ENCODE measurements at regions not wholly inside any gene's neighbourhood (a gene's known extent, or its start where the extent isn't known, plus 50 kb on each side); places are given as distances from the start of the nearest gene placed in this dataset.

GRCh38 chr14:93870377-93870776, 56.8 kb upstream of the FAM181A start:
- Histone ChIP-seq H3K27ac (ENCODE audit: low read depth) (no peak overlapping the region), H3K4me3 (ENCODE audit: low read depth, low read length) (no peak overlapping the region), H3K36me3 (ENCODE audit: insufficient read depth) (no peaks in the 10 kb centered on the region), H3K4me1 (ENCODE audit: insufficient read depth) (no peaks in the 10 kb centered on the region)
- WGBS, result 89% methylated on average over 9 of the region's 9 CpGs
- no peak for DNase-seq (ENCODE audit: extremely low spot score)

GRCh38 chr14:93869427-93869826, 57.7 kb upstream of the FAM181A start:
- no peaks in the 10 kb centered on the region for H3K36me3 ChIP-seq (ENCODE audit: insufficient read depth)
- DNase-seq (ENCODE audit: extremely low spot score), result no peak
- WGBS, result 51% methylated on average over 2 of the region's 2 CpGs
- no peak overlapping the region for H3K4me3 ChIP-seq (ENCODE audit: low read depth, low read length)
- no peaks in the 10 kb centered on the region for H3K4me1 ChIP-seq (ENCODE audit: insufficient read depth)
- no peak overlapping the region for H3K27ac ChIP-seq (ENCODE audit: low read depth)

- Histone ChIP-seq H3K36me3 (ENCODE audit: insufficient read depth) (no peaks in the 10 kb centered on the region), H3K4me3 (ENCODE audit: low read depth, low read length) (no peak overlapping the region), H3K4me1 (ENCODE audit: insufficient read depth) (no peaks in the 10 kb centered on the region), H3K27ac (ENCODE audit: low read depth) (no peak overlapping the region)
- 93% methylated on average over 4 of the region's 4 CpGs for WGBS
- DNase-seq (ENCODE audit: extremely low spot score), result no peak
Measured at GRCh38 chr14:93868165-93868564, 59.0 kb upstream of the FAM181A start.

GRCh38 chr14:93862265-93862664, 64.9 kb upstream of the FAM181A start:
- H3K27ac ChIP-seq (ENCODE audit: low read depth), result peak overlapping the region; percentile 65
- DNase-seq (ENCODE audit: extremely low spot score), result no peak
- peaks cover 3% of the 10 kb centered on the region for H3K4me1 ChIP-seq (ENCODE audit: insufficient read depth)
- WGBS, result 45% methylated on average over 3 of the region's 3 CpGs
- H3K36me3 ChIP-seq (ENCODE audit: insufficient read depth), result no peaks in the 10 kb centered on the region
- H3K4me3 ChIP-seq (ENCODE audit: low read depth, low read length), result no peak overlapping the region

- Histone ChIP-seq H3K27ac (ENCODE audit: low read depth) (no peak overlapping the region), H3K4me1 (ENCODE audit: insufficient read depth) (peaks cover 3% of the 10 kb centered on the region), H3K36me3 (ENCODE audit: insufficient read depth) (no peaks in the 10 kb centered on the region), H3K4me3 (ENCODE audit: low read depth, low read length) (no peak overlapping the region)
- DNase-seq (ENCODE audit: extremely low spot score), result no peak
- WGBS, result 62% methylated on average over 5 of the region's 5 CpGs
Measured at GRCh38 chr14:93861836-93862235, 65.3 kb upstream of the FAM181A start.

- peaks cover 3% of the 10 kb centered on the region for H3K4me1 ChIP-seq (ENCODE audit: insufficient read depth)
- H3K4me3 ChIP-seq (ENCODE audit: low read depth, low read length), result no peak overlapping the region
- WGBS, result 68% methylated on average over 7 of the region's 7 CpGs
- H3K27ac ChIP-seq (ENCODE audit: low read depth), result no peak overlapping the region
- H3K36me3 ChIP-seq (ENCODE audit: insufficient read depth), result no peaks in the 10 kb centered on the region
- no peak for DNase-seq (ENCODE audit: extremely low spot score)
Measured at GRCh38 chr14:93859957-93860356, 67.2 kb upstream of the FAM181A start.

- Histone ChIP-seq H3K36me3 (ENCODE audit: insufficient read depth) (no peaks in the 10 kb centered on the region), H3K4me3 (ENCODE audit: low read depth, low read length) (no peak overlapping the region), H3K4me1 (ENCODE audit: insufficient read depth) (peaks cover 3% of the 10 kb centered on the region), H3K27ac (ENCODE audit: low read depth) (peak overlapping the region; percentile 31)
- WGBS, result 89% methylated on average over 17 of the region's 17 CpGs
- no peak for DNase-seq (ENCODE audit: extremely low spot score)
Measured at GRCh38 chr14:93858896-93859295, 68.2 kb upstream of the FAM181A start.

GRCh38 chr14:93857500-93858283, 69.4 kb upstream of the PRIMA1 start:
- Histone ChIP-seq H3K36me3 (ENCODE audit: insufficient read depth) (no peaks in the 10 kb centered on the region), H3K27ac (ENCODE audit: low read depth) (peak overlapping the region; percentile 58), H3K4me1 (ENCODE audit: insufficient read depth) (peaks cover 3% of the 10 kb centered on the region), H3K4me3 (ENCODE audit: low read depth, low read length) (no peak overlapping the region)
- DNase-seq (ENCODE audit: extremely low spot score), result no peak
- WGBS, result 38% methylated on average over 12 of the region's 12 CpGs

- WGBS, result 65% methylated on average over 4 of the region's 4 CpGs
- Histone ChIP-seq H3K36me3 (ENCODE audit: insufficient read depth) (no peaks in the 10 kb centered on the region), H3K4me3 (ENCODE audit: low read depth, low read length) (no peak overlapping the region), H3K4me1 (ENCODE audit: insufficient read depth) (no peaks in the 10 kb centered on the region), H3K27ac (ENCODE audit: low read depth) (no peak overlapping the region)
- DNase-seq (ENCODE audit: extremely low spot score), result no peak
Measured at GRCh38 chr14:93857081-93857480, 68.8 kb upstream of the PRIMA1 start.

GRCh38 chr14:93855737-93856136, 67.5 kb upstream of the PRIMA1 start:
- WGBS, result 54% methylated on average over 3 of the region's 3 CpGs
- DNase-seq (ENCODE audit: extremely low spot score), result no peak
- H3K36me3 ChIP-seq (ENCODE audit: insufficient read depth), result no peaks in the 10 kb centered on the region
- no peak overlapping the region for H3K4me3 ChIP-seq (ENCODE audit: low read depth, low read length)
- H3K4me1 ChIP-seq (ENCODE audit: insufficient read depth), result no peaks in the 10 kb centered on the region
- H3K27ac ChIP-seq (ENCODE audit: low read depth), result no peak overlapping the region

- Histone ChIP-seq H3K4me3 (ENCODE audit: low read depth, low read length) (no peak overlapping the region), H3K4me1 (ENCODE audit: insufficient read depth) (no peaks in the 10 kb centered on the region), H3K36me3 (ENCODE audit: insufficient read depth) (no peaks in the 10 kb centered on the region), H3K27ac (ENCODE audit: low read depth) (no peak overlapping the region)
- DNase-seq (ENCODE audit: extremely low spot score), result no peak
- WGBS, result 43% methylated on average over 2 of the region's 2 CpGs
Measured at GRCh38 chr14:93847473-93847872, 59.2 kb upstream of the PRIMA1 start.

- Histone ChIP-seq H3K36me3 (ENCODE audit: insufficient read depth) (no peaks in the 10 kb centered on the region), H3K27ac (ENCODE audit: low read depth) (no peak overlapping the region), H3K4me3 (ENCODE audit: low read depth, low read length) (no peak overlapping the region), H3K4me1 (ENCODE audit: insufficient read depth) (no peaks in the 10 kb centered on the region)
- WGBS, result 82% methylated on average over 3 of the region's 3 CpGs
- no peak for DNase-seq (ENCODE audit: extremely low spot score)
Measured at GRCh38 chr14:93838238-93838637, 50.0 kb upstream of the PRIMA1 start.
